Stomach (tissue), 8 donors: ENCODE measurements at regions not wholly inside any gene's neighbourhood (a gene's known extent, or its start where the extent isn't known, plus 50 kb on each side); places are given as distances from the start of the nearest gene placed in this dataset.

Experiments used
- DNase-seq, 2 donors: peaks; one replicate each; pipeline versions ENCODE4 v3.0.0 to v3.0.0-alpha.2; 2013 to 2019
- H3K27ac ChIP-seq, 5 donors: fragments of 200-600 bp in 4 of 5; sonication (generic) in 4 of 5; one replicate each; pipeline ENCODE4 v1.5.1; 2013 to 2019; ENCODE audit warnings: mild to moderate bottlenecking in 1 of 5, moderate library complexity in 1 of 5
- H3K27me3 ChIP-seq, 3 donors: fragments of 200-600 bp; sonication (generic); one replicate each; pipeline ENCODE4 v1.5.1; 2017 to 2019; ENCODE audit warnings: mixed run types in 1 of 3
- H3K36me3 ChIP-seq, 4 donors: fragments of 200-600 bp; sonication (generic); 1 replicate in 3 of 4; 2 replicates in 1 of 4; pipeline ENCODE4 v1.5.1; 2016 to 2019
- H3K4me1 ChIP-seq, 4 donors: fragments of 200-600 bp; sonication (generic); one replicate each; pipeline ENCODE4 v1.5.1; 2016 to 2019
- H3K4me3 ChIP-seq, 4 donors: fragments of 200-600 bp; sonication (generic) in 3 of 4; one replicate each; pipeline ENCODE4 v1.5.1; 2016 to 2019; ENCODE audit warnings: mild to moderate bottlenecking in 1 of 4
- H3K9me3 ChIP-seq, 4 donors: fragments of 200-600 bp; sonication (generic); one replicate each; pipeline ENCODE4 v1.5.1; 2016 to 2019
- EP300 ChIP-seq: sonication (generic); formaldehyde crosslinking; IDR thresholded peaks from one replicate; pipeline ENCODE4 v1.6.1; 2017; ENCODE audit warnings: antibody characterized with exemption
- POLR2A ChIP-seq, 4 donors: fragments of 450-650 bp; IDR thresholded peaks; one replicate each; pipeline ENCODE4 v1.6.1; 2016; ENCODE audit warnings: antibody characterized with exemption in 4 of 4, control low read depth in 2 of 4, mild to moderate bottlenecking in 1 of 4, moderate library complexity in 1 of 4
- POLR2AphosphoS5 ChIP-seq, 3 donors: sonication (generic); formaldehyde crosslinking; IDR thresholded peaks; one replicate each; pipeline ENCODE4 v1.6.1; 2016; ENCODE audit warnings: antibody characterized with exemption in 3 of 3
- WGBS, 5 donors: extraction: QIAGEN DNeasy Blood & Tissue Kit in 3 of 5; methylation state at CpG; one replicate each; pipeline versions ENCODE4 v1.1.5 to v1.1.7; 2013 to 2018; 5-methylcytosine and 5-hydroxymethylcytosine counted together
- intact Hi-C: fragments of 100-400 bp; cut with DNase I; formaldehyde crosslinking; loops from one replicate; pipeline ENCODE4 v1.15.1; 2023; ENCODE audit warnings: low total_unique reads
- TF ChIP-seq, protein P1 (sequence below), 7 experiments: fragments of 450-650 bp in 4 of 7; fragments of 200-600 bp in 3 of 7; sonication (generic) in 3 of 7; IDR thresholded peaks; one replicate each; pipeline ENCODE4 v1.5.1; 2016 to 2019; ENCODE audit warnings: antibody characterized with exemption in 7 of 7, control low read depth in 2 of 7, mild to moderate bottlenecking in 1 of 7
- donor health status: healthy with polysubstance abuse.
- donor health status: Bipolar disorder and iron deficiency.
- donor health status: healthy.

DNA sequence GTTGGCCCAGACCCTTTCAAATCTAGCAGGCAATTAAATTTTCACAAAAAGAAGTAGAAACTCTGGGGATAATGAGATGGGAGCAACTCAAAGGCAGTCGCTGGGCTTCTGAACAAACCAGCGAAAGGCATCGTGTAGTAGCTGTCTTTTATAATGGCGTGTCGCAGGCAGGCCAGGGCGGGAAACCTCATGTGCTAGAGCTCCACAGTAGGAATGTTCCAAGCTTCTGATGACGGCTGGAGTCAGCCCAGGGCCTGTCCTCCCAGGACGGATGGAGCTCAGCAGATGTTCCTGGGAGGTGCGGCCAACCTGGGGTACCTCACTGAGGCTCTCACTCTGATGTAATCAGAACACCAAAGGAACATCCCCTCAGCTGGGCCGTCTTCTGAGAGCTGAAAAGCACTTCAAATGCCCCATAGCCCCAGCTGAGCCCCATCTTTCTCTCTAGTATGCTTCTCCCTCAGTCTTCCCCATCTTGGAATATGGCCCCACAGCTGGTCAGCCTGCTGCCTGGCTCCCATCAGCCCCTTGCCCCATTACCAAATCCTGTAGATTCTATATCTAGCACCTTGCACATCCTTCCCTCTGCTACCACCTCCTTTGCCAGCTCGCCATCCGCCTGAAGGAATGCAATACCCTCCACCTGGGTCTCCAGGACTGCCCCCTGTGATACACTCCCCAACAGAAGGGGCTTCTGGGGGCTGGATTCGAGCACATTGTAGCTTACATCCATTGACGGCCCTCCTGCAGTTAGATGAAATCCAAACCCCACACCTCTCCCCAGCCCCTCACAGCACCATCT lies 54.9 kb upstream of the ATP2B2 start:
- WGBS, 5 donors: 79 to 87% (median 83%) methylated on average over 14 of the region's 14 CpGs

DNA sequence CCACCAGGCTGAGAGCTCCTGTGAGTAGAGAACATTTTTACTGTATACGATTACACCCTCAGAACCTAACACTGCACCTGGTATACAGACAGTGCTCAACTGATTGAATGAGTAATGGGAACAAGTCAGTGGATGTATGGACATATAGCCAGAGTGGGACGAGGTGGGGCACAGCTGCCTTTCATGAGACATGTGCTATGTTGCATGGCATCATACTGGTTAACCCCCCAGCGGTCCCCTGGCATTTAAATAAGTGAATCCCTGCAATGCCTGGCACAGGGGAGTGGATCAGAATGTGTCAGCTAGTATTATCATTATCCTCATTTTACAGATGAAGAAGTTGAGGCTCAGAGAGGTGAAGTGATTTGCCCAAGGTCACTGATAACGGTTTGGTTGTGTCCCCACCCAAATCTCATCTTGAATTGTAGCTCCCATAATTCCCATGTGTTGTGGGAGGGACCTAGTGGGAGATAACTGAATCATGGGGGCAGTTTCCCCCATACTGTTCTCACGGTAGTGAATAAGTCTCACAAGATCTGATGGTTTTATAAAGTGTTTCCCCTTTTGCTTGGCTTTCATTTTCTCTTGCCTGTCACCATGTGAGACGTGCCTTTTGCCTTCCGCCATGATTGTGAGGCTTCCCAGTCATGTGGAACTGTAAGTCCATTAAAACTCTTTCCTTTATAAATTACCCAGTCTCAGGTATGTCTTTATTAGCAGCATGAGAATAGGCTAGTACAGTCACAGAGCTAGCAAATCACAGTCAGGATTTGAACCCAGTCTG lies 56.0 kb upstream of the ATP2B2 start:
- H3K4me3 ChIP-seq: no peak overlapping the region
- intact Hi-C loops: no loop called here
- H3K9me3 ChIP-seq: peaks cover 0 to 11% (median 5%) of the 10 kb centered on the region in 4 donors
- H3K4me1 ChIP-seq: no peaks in the 10 kb centered on the region
- H3K27me3 ChIP-seq: peaks cover 0 to 38% (median 0%) of the 10 kb centered on the region in 3 donors
- no peak for DNase-seq
- 68 to 75% (median 71%) methylated on average over 7 of the region's 7 CpGs for WGBS, 5 donors
- H3K36me3 ChIP-seq: no peaks in the 10 kb centered on the region
- no peak overlapping the region for H3K27ac ChIP-seq
- TF ChIP-seq, protein P1, sequence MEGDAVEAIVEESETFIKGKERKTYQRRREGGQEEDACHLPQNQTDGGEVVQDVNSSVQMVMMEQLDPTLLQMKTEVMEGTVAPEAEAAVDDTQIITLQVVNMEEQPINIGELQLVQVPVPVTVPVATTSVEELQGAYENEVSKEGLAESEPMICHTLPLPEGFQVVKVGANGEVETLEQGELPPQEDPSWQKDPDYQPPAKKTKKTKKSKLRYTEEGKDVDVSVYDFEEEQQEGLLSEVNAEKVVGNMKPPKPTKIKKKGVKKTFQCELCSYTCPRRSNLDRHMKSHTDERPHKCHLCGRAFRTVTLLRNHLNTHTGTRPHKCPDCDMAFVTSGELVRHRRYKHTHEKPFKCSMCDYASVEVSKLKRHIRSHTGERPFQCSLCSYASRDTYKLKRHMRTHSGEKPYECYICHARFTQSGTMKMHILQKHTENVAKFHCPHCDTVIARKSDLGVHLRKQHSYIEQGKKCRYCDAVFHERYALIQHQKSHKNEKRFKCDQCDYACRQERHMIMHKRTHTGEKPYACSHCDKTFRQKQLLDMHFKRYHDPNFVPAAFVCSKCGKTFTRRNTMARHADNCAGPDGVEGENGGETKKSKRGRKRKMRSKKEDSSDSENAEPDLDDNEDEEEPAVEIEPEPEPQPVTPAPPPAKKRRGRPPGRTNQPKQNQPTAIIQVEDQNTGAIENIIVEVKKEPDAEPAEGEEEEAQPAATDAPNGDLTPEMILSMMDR (IDR thresholded peaks at IDR 0.05): no peak
- TF ChIP-seq POLR2AphosphoS5 (IDR thresholded peaks at IDR 0.05) (no peak), POLR2A (IDR thresholded peaks at IDR 0.05) (no peak), EP300 (no peak)

More for the DNA sequence above, 54.9 kb upstream of the ATP2B2 start:
- TF ChIP-seq POLR2AphosphoS5 (IDR thresholded peaks at IDR 0.05): no peak
- peaks cover 0 to 11% (median 5%) of the 10 kb centered on the region in 4 donors for H3K9me3 ChIP-seq
- H3K27me3 ChIP-seq: peaks cover 0 to 42% (median 0%) of the 10 kb centered on the region in 3 donors
- no peaks in the 10 kb centered on the region for H3K4me1 ChIP-seq
- no peak overlapping the region for H3K27ac ChIP-seq
- H3K36me3 ChIP-seq: no peaks in the 10 kb centered on the region
- intact Hi-C loops: no loop called here
- H3K4me3 ChIP-seq: no peak overlapping the region
- DNase-seq: no peak

DNA sequence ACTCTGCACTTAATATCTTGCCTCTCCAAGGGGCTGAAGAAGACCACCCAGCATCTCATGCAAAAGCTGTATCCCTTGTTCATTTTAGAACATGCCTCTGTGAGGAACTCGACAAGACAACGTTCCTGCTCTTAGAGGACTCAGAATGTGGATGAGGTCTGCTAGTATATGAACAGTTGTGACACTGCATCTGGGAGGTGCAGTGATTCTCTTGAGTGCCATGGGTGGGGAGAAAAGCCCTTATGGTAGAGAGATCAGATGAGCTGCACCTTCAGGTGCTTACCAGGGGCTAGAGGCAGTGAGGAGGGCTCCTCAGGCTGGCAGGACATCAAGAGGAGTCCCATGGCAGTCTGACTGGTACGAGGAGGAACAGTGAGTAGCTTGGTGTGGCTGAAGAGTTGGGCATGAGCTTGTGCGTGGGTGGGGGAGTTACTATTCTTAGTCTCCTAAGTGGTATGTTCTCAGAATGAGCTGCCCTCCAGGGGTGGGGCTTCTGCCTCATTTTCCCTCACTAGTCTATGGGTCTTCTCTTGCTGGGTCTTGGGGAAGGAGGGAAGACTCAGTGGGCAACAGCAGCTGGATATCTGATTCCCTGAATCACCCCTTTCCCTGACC lies 56.7 kb upstream of the ATP2B2 start:
- no peak for TF ChIP-seq POLR2AphosphoS5 (IDR thresholded peaks at IDR 0.05)
- TF ChIP-seq POLR2A (IDR thresholded peaks at IDR 0.05): no peak
- TF ChIP-seq, protein P1 (IDR thresholded peaks at IDR 0.05): no peak
- no peak for TF ChIP-seq EP300
- H3K27me3 ChIP-seq: peaks cover 0 to 41% (median 0%) of the 10 kb centered on the region in 3 donors
- peaks cover 0 to 11% (median 5%) of the 10 kb centered on the region in 4 donors for H3K9me3 ChIP-seq
- H3K4me1 ChIP-seq: no peaks in the 10 kb centered on the region
- intact Hi-C loops: no loop called here
- WGBS, 5 donors: 57 to 80% (median 74%) methylated on average over 4 of the region's 4 CpGs
- H3K4me3 ChIP-seq: no peak overlapping the region
- DNase-seq: no peak
- H3K36me3 ChIP-seq: no peaks in the 10 kb centered on the region
- no peak overlapping the region for H3K27ac ChIP-seq

DNA sequence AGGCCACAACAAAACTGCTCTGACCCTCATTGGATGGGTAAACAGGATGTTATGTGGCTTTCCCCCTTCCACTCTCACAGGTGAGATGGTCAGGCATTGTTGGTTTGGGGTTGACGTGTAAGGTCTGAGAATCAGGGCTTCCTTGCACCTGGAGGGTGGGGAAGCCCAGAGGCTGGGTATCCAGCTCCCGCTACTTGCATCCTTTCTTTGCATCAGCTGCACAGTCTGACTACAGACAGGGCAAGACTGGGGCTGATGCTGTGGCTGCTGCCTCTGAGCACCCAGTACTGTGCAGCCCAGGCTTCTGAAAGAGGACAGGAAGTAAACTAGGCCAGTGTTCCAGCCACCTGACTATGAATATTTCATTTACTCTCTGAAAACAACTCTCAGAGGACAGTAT lies 58.0 kb upstream of the ATP2B2 start:
- 25 to 81% (median 73%) methylated on average over 1 to 2 of the region's 2 CpGs for whole genome bisulfite sequencing, 5 donors
- intact Hi-C loops: no loop called here
- H3K4me3 ChIP-seq: no peak overlapping the region
- H3K27me3 ChIP-seq: peaks cover 0 to 36% (median 0%) of the 10 kb centered on the region in 3 donors
- no peak overlapping the region for H3K27ac ChIP-seq
- no peak for DNase-seq
- H3K9me3 ChIP-seq: peaks cover 0 to 11% (median 5%) of the 10 kb centered on the region in 4 donors
- no peak for TF ChIP-seq POLR2A (IDR thresholded peaks at IDR 0.05)
- TF ChIP-seq POLR2AphosphoS5 (IDR thresholded peaks at IDR 0.05): no peak
- TF ChIP-seq EP300: no peak
- TF ChIP-seq, protein P1 (IDR thresholded peaks at IDR 0.05): no peak
- H3K4me1 ChIP-seq: no peaks in the 10 kb centered on the region
- no peaks in the 10 kb centered on the region for H3K36me3 ChIP-seq
